Hematopoietic multipotent progenitor cell (in vitro differentiated cells): ENCODE measurements at regions not wholly inside any gene's neighbourhood (a gene's known extent, or its start where the extent isn't known, plus 50 kb on each side); places are given as distances from the start of the nearest gene placed in this dataset.
"Not testable (repeated sequence)": the region's sequence is repeated elsewhere in the genome, so short reads cannot be mapped to it uniquely, and the experiment has no call there.

Source experiments
- DNase-seq, 3 donors: peaks; one replicate each; pipeline ENCODE4 v3.0.0-alpha.2; 2011 to 2015; ENCODE audit warnings: low read depth in 2 of 3, low spot score in 2 of 3

GRCh38 chr7:1356853-1357252 lies 102.4 kb downstream of the MICALL2 start:
- not testable (repeated sequence) for DNase-seq

- not testable (repeated sequence) for DNase-seq
These were observed 102.0 kb downstream of the MICALL2 start for GRCh38 chr7:1357260-1357600.

- DNase-seq, result peak in 1 of 3 donors; percentile 49
These were observed 101.5 kb downstream of the MICALL2 start for GRCh38 chr7:1357601-1358271.

- no peak for DNase-seq
These were observed 100.8 kb downstream of the MICALL2 start for GRCh38 chr7:1358376-1359050.

GRCh38 chr7:1359051-1359400 lies 100.2 kb downstream of the MICALL2 start:
- no peak for DNase-seq

GRCh38 chr7:1359681-1360485 lies 99.4 kb downstream of the MICALL2 start:
- DNase-seq, result no peak

- no peak for DNase-seq
These were observed 98.7 kb downstream of the MICALL2 start for GRCh38 chr7:1360521-1360971.

- DNase-seq, result no peak
These were observed 98.1 kb downstream of the MICALL2 start for GRCh38 chr7:1361016-1361755.

- no peak for DNase-seq
These were observed 97.5 kb downstream of the MICALL2 start for GRCh38 chr7:1361756-1362125.

GRCh38 chr7:1362301-1362700 lies 97.0 kb downstream of the MICALL2 start:
- DNase-seq, result no peak

GRCh38 chr7:1364068-1364905 lies 95.0 kb downstream of the MICALL2 start:
- no peak for DNase-seq

GRCh38 chr7:1364906-1365570 lies 94.2 kb downstream of the MICALL2 start:
- DNase-seq, result no peak

GRCh38 chr7:1365846-1366245 lies 93.4 kb downstream of the MICALL2 start:
- no peak for DNase-seq

- no peak for DNase-seq
These were observed 92.4 kb downstream of the MICALL2 start for GRCh38 chr7:1366801-1367405.

GRCh38 chr7:1367501-1368183 lies 91.6 kb downstream of the MICALL2 start:
- DNase-seq, result no peak

GRCh38 chr7:1368184-1368681 lies 91.0 kb downstream of the MICALL2 start:
- no peak for DNase-seq

GRCh38 chr7:1368682-1369571 lies 90.3 kb downstream of the MICALL2 start:
- DNase-seq, result peak in 2 of 3 donors; percentile 38 to 62
